PC-3 (cell line): ENCODE measurements at regions not wholly inside any gene's neighbourhood (a gene's known extent, or its start where the extent isn't known, plus 50 kb on each side); places are given as distances from the start of the nearest gene placed in this dataset.

ENCODE experiments used
- CTCF ChIP-seq: fragments of 300-600 bp; sonication (generic); conservative IDR thresholded peaks from 2 replicates; pipeline ENCODE4 v1.5.1; 2017; ENCODE audit warnings: antibody characterized with exemption, low read depth, mild to moderate bottlenecking, low read length
- EZH2phosphoT487 ChIP-seq: fragments of 300-600 bp; sonication (generic); IDR thresholded peaks from 2 replicates; pipeline ENCODE4 v1.6.1; 2018; ENCODE audit warnings: mild to moderate bottlenecking, antibody characterized with exemption, low read length, borderline replicate concordance

- TF ChIP-seq CTCF (no peak), EZH2phosphoT487 (no peak)
Observed at GRCh38 chr4:176001151-176002006, 64.3 kb upstream of the WDR17 start.
